ENCODE measurements at regions not wholly inside any gene's neighbourhood (a gene's known extent, or its start where the extent isn't known, plus 50 kb on each side); places are given as distances from the start of the nearest gene placed in this dataset.
A peak's percentile ranks its signal among the peaks of the same experiment; 100 is the strongest.

GRCh38 chr5:82816926-82817325, 260.3 kb downstream of the TMEM167A start:
- H3K4me3 ChIP-seq: no peak overlapping the region
- peak overlapping the region in 1 of 21 experiments; percentile 31 for H3K27ac ChIP-seq

GRCh38 chr5:82815871-82816270, 261.3 kb downstream of the TMEM167A start:
- H3K27ac ChIP-seq: peak overlapping the region in 1 of 21 experiments; percentile 31
- no peak overlapping the region for H3K4me3 ChIP-seq

- Histone ChIP-seq H3K27ac (peak overlapping the region in 1 of 21 experiments; percentile 38), H3K4me3 (no peak overlapping the region)
Measured at GRCh38 chr5:82813861-82814260, 263.3 kb downstream of the TMEM167A start.

- no peak overlapping the region for H3K4me3 ChIP-seq
- peak overlapping the region in 2 of 21 experiments; percentile 37 to 39 for H3K27ac ChIP-seq
Measured at GRCh38 chr5:82812575-82812974, 264.6 kb downstream of the TMEM167A start.

GRCh38 chr5:82811490-82811889, 265.7 kb downstream of the TMEM167A start:
- Histone ChIP-seq H3K27ac (no peak overlapping the region), H3K4me3 (no peak overlapping the region)

- H3K4me3 ChIP-seq: no peak overlapping the region
- no peak overlapping the region for H3K27ac ChIP-seq
Measured at GRCh38 chr5:82809420-82810143, 267.6 kb downstream of the TMEM167A start.

- Histone ChIP-seq H3K27ac (no peak overlapping the region), H3K4me3 (no peak overlapping the region)
Measured at GRCh38 chr5:82808960-82809359, 268.2 kb downstream of the TMEM167A start.

- no peak overlapping the region for H3K4me3 ChIP-seq
Measured at GRCh38 chr5:82807021-82807420, 270.2 kb downstream of the TMEM167A start.

GRCh38 chr5:82806513-82806912, 270.7 kb downstream of the TMEM167A start:
- no peak overlapping the region for H3K27ac ChIP-seq
- H3K4me3 ChIP-seq: no peak overlapping the region

More at GRCh38 chr5:82807021-82807420, 270.2 kb downstream of the TMEM167A start:
- no peak overlapping the region for H3K27ac ChIP-seq

- no peak overlapping the region for H3K4me3 ChIP-seq
- H3K27ac ChIP-seq: no peak overlapping the region
Measured at GRCh38 chr5:82804155-82804690, 273.0 kb downstream of the TMEM167A start.

GRCh38 chr5:82802954-82803353, 274.2 kb downstream of the TMEM167A start:
- no peak overlapping the region for H3K4me3 ChIP-seq
- no peak overlapping the region for H3K27ac ChIP-seq

GRCh38 chr5:82800826-82801225, 276.4 kb downstream of the TMEM167A start:
- H3K4me3 ChIP-seq: no peak overlapping the region
- no peak overlapping the region for H3K27ac ChIP-seq

GRCh38 chr5:82799361-82800077, 277.7 kb downstream of the TMEM167A start:
- H3K4me3 ChIP-seq: no peak overlapping the region
- no peak overlapping the region for H3K27ac ChIP-seq

GRCh38 chr5:82798676-82799075, 278.5 kb downstream of the TMEM167A start:
- Histone ChIP-seq H3K4me3 (no peak overlapping the region), H3K27ac (no peak overlapping the region)

- Histone ChIP-seq H3K4me3 (no peak overlapping the region), H3K27ac (no peak overlapping the region)
Measured at GRCh38 chr5:82796643-82797416, 280.4 kb downstream of the TMEM167A start.

GRCh38 chr5:82794876-82795275, 282.3 kb downstream of the TMEM167A start:
- H3K27ac ChIP-seq: no peak overlapping the region
- H3K4me3 ChIP-seq: no peak overlapping the region

- Histone ChIP-seq H3K27ac (no peak overlapping the region), H3K4me3 (no peak overlapping the region)
Measured at GRCh38 chr5:82793808-82794419, 283.3 kb downstream of the TMEM167A start.

GRCh38 chr5:82792096-82792495, 285.1 kb downstream of the TMEM167A start:
- Histone ChIP-seq H3K4me3 (no peak overlapping the region), H3K27ac (no peak overlapping the region)

GRCh38 chr5:82789095-82789494, 288.1 kb downstream of the TMEM167A start:
- no peak overlapping the region for H3K27ac ChIP-seq
- H3K4me3 ChIP-seq: no peak overlapping the region

GRCh38 chr5:82786748-82787147, 290.4 kb downstream of the TMEM167A start:
- H3K27ac ChIP-seq: no peak overlapping the region
- no peak overlapping the region for H3K4me3 ChIP-seq

Data from skin epidermis (tissue), 12 donors.